Smooth muscle cell (in vitro differentiated cells): ENCODE measurements at regions not wholly inside any gene's neighbourhood (a gene's known extent, or its start where the extent isn't known, plus 50 kb on each side); places are given as distances from the start of the nearest gene placed in this dataset.

ENCODE experiments used
- DNase-seq: peaks from one replicate; lab custom pipeline; 2025; ENCODE audit not compliant: unreplicated experiment; lab: John Stamatoyannopoulos, UW
- H2AFZ ChIP-seq: fragments of 200-600 bp; sonication (generic); 2 replicates; pipeline ENCODE4 v1.6.0; 2016; ENCODE audit warnings: antibody characterized with exemption, low read depth, mild to moderate bottlenecking
- H3F3A ChIP-seq: fragments of 200-600 bp; sonication (generic); 2 replicates; pipeline ENCODE4 v1.6.0; 2017; ENCODE audit warnings: antibody characterized with exemption, low read depth
- H3K27ac ChIP-seq: fragments of 200-600 bp; sonication (generic); 2 replicates; pipeline ENCODE4 v1.5.1; 2016; ENCODE audit warnings: low read depth, mild to moderate bottlenecking
- H3K27me3 ChIP-seq: fragments of 200-600 bp; sonication (generic); 2 replicates; pipeline ENCODE4 v1.6.1; 2016; ENCODE audit warnings: low read depth, mild to moderate bottlenecking
- H3K36me3 ChIP-seq: fragments of 200-600 bp; sonication (generic); 2 replicates; pipeline ENCODE4 v1.5.1; 2016; ENCODE audit warnings: low read depth
- H3K4me1 ChIP-seq: fragments of 200-600 bp; sonication (generic); 2 replicates; pipeline ENCODE4 v1.5.1; 2016; ENCODE audit warnings: low read depth
- H3K4me2 ChIP-seq: fragments of 200-600 bp; sonication (generic); 2 replicates; pipeline ENCODE4 v1.6.0; 2016; ENCODE audit warnings: mild to moderate bottlenecking
- H3K4me3 ChIP-seq: fragments of 200-600 bp; sonication (generic); 2 replicates; pipeline ENCODE4 v1.5.1; 2016; ENCODE audit warnings: mild to moderate bottlenecking
- H3K79me2 ChIP-seq: fragments of 200-600 bp; sonication (generic); 2 replicates; pipeline ENCODE4 v1.6.0; 2016; ENCODE audit warnings: low read depth, mild to moderate bottlenecking
- H3K9ac ChIP-seq: fragments of 200-600 bp; sonication (generic); 2 replicates; pipeline ENCODE4 v1.6.0; 2016; ENCODE audit warnings: low read depth
- H3K9me3 ChIP-seq: fragments of 200-600 bp; sonication (generic); replicated peaks from 2 replicates; pipeline ENCODE4 v1.5.1; 2016; ENCODE audit warnings: low read depth
- H4K20me1 ChIP-seq: fragments of 200-600 bp; sonication (generic); 2 replicates; pipeline ENCODE4 v1.6.0; 2016; ENCODE audit warnings: low read depth
- CTCF ChIP-seq: fragments of 200-600 bp; sonication (generic); IDR thresholded peaks from 2 replicates; pipeline ENCODE4 v1.5.1; 2017; ENCODE audit warnings: borderline replicate concordance, mild to moderate bottlenecking, antibody characterized with exemption; ENCODE audit not compliant: insufficient read depth, poor library complexity, severe bottlenecking
- WGBS: methylation state at CpG from one replicate; pipeline ENCODE4 v1.1.7; 2016; ENCODE audit warnings: low lambda C conversion rate; 5-methylcytosine and 5-hydroxymethylcytosine counted together

GRCh38 chr14:83425138-83425537, 1891.5 kb upstream of the SEL1L start:
- H3K27me3 ChIP-seq, result no peaks in the 10 kb centered on the region
- H3K4me3 ChIP-seq, result no peak overlapping the region
- H3K9ac ChIP-seq, result no peak overlapping the region
- no peaks in the 10 kb centered on the region for H3F3A ChIP-seq
- no peak overlapping the region for H2AFZ ChIP-seq
- no peaks in the 10 kb centered on the region for H3K79me2 ChIP-seq
- H3K27ac ChIP-seq, result no peak overlapping the region
- H3K36me3 ChIP-seq, result no peaks in the 10 kb centered on the region
- no peaks in the 10 kb centered on the region for H4K20me1 ChIP-seq
- TF ChIP-seq CTCF, result no peak
- no peaks in the 10 kb centered on the region for H3K4me1 ChIP-seq
- no peak for DNase-seq
- H3K9me3 ChIP-seq, result no peaks in the 10 kb centered on the region
- H3K4me2 ChIP-seq, result no peak overlapping the region

GRCh38 chr14:83425706-83426105, 1892.1 kb upstream of the SEL1L start:
- no peak overlapping the region for H3K4me3 ChIP-seq
- no peaks in the 10 kb centered on the region for H3K79me2 ChIP-seq
- no peaks in the 10 kb centered on the region for H3K4me1 ChIP-seq
- H3F3A ChIP-seq, result no peaks in the 10 kb centered on the region
- H3K4me2 ChIP-seq, result no peak overlapping the region
- no peaks in the 10 kb centered on the region for H3K9me3 ChIP-seq
- no peak overlapping the region for H3K9ac ChIP-seq
- H4K20me1 ChIP-seq, result no peaks in the 10 kb centered on the region
- H3K36me3 ChIP-seq, result no peaks in the 10 kb centered on the region
- no peak overlapping the region for H3K27ac ChIP-seq
- no peak overlapping the region for H2AFZ ChIP-seq
- TF ChIP-seq CTCF, result no peak
- no peaks in the 10 kb centered on the region for H3K27me3 ChIP-seq
- 90% methylated on average over 2 of the region's 2 CpGs for WGBS
- DNase-seq, result no peak

- Histone ChIP-seq H3K27me3 (no peaks in the 10 kb centered on the region), H3F3A (no peaks in the 10 kb centered on the region), H3K36me3 (no peaks in the 10 kb centered on the region), H3K27ac (no peak overlapping the region), H3K9ac (no peak overlapping the region), H3K4me2 (no peak overlapping the region), H3K79me2 (no peaks in the 10 kb centered on the region), H2AFZ (no peak overlapping the region), H3K4me3 (no peak overlapping the region), H4K20me1 (no peaks in the 10 kb centered on the region), H3K4me1 (no peaks in the 10 kb centered on the region), H3K9me3 (no peaks in the 10 kb centered on the region)
- TF ChIP-seq CTCF, result no peak
- WGBS, result 95% methylated on average over 1 of the region's 1 CpG
- no peak for DNase-seq
These were observed 1900.0 kb upstream of the SEL1L start for GRCh38 chr14:83433618-83434017.

- TF ChIP-seq CTCF, result no peak
- Histone ChIP-seq H3K4me2 (no peak overlapping the region), H3K27ac (no peak overlapping the region), H4K20me1 (no peaks in the 10 kb centered on the region), H3K4me3 (no peak overlapping the region), H3K36me3 (no peaks in the 10 kb centered on the region), H3F3A (no peaks in the 10 kb centered on the region), H3K9me3 (no peaks in the 10 kb centered on the region), H3K4me1 (no peaks in the 10 kb centered on the region), H3K79me2 (no peaks in the 10 kb centered on the region), H3K9ac (no peak overlapping the region), H3K27me3 (no peaks in the 10 kb centered on the region), H2AFZ (no peak overlapping the region)
- 95% methylated on average over 2 of the region's 2 CpGs for WGBS
- no peak for DNase-seq
These were observed 1908.1 kb upstream of the SEL1L start for GRCh38 chr14:83441801-83442200.
